HEK293 (cell line): ENCODE measurements at regions not wholly inside any gene's neighbourhood (a gene's known extent, or its start where the extent isn't known, plus 50 kb on each side); places are given as distances from the start of the nearest gene placed in this dataset.

Experiments
- CTCF ChIA-PET: fragments of 350-600 bp; formaldehyde crosslinking; extraction: SDS; loops from one replicate; lab custom pipeline; 2021; ENCODE audit warnings: antibody characterized with exemption; lab: Yijun Ruan, JAX
- POLR2A ChIA-PET: fragments of 300-600 bp; formaldehyde crosslinking; extraction: SDS; loops from one replicate; lab custom pipeline; 2020; ENCODE audit warnings: antibody characterized with exemption, inconsistent platforms; lab: Yijun Ruan, JAX
- H3K27ac ChIP-seq: fragments of 200-500 bp; sonication (Bioruptor generic); 2 replicates; pipeline ENCODE4 v1.5.1; 2014; ENCODE audit warnings: low read depth, low read length, control low read depth, inconsistent platforms; ENCODE audit errors: extremely low read depth
- H3K36me3 ChIP-seq, 2 experiments: fragments of 200-500 bp in 1 of 2; sonication (Bioruptor generic) in 1 of 2; 1 replicate in 1 of 2; 2 replicates in 1 of 2; pipeline ENCODE4 v1.5.1; 2014 to 2017; ENCODE audit warnings: inconsistent platforms in 2 of 2, low read length in 2 of 2; ENCODE audit not compliant: control insufficient read depth in 2 of 2, insufficient read depth in 1 of 2
- H3K4me1 ChIP-seq: fragments of 200-500 bp; sonication (Bioruptor generic); 2 replicates; pipeline ENCODE4 v1.5.1; 2014; ENCODE audit warnings: mild to moderate bottlenecking, low read length, inconsistent platforms; ENCODE audit not compliant: control insufficient read depth, insufficient read depth
- H3K4me3 ChIP-seq: 2 replicates; pipeline ENCODE4 v1.5.1; 2011; ENCODE audit warnings: low read depth, mild to moderate bottlenecking, control low read depth, low read length, moderate library complexity
- H3K9me3 ChIP-seq: fragments of 200-500 bp; sonication (Bioruptor generic); 2 replicates; pipeline ENCODE4 v1.5.1; 2014; ENCODE audit warnings: low read depth, low read length, inconsistent platforms; ENCODE audit not compliant: control insufficient read depth, insufficient read depth
- GLIS1 ChIP-seq: fragments of 450-650 bp; formaldehyde crosslinking; IDR thresholded peaks from 2 replicates; pipeline ENCODE4 v1.5.1; 2016; ENCODE audit warnings: missing biosample characterization, missing genetic modification characterization
- KLF10 ChIP-seq: fragments of 450-650 bp; IDR thresholded peaks from 2 replicates; pipeline ENCODE4 v1.5.1; 2018; ENCODE audit warnings: missing biosample characterization, mild to moderate bottlenecking, missing genetic modification characterization
- KLF16 ChIP-seq: fragments of 450-650 bp; formaldehyde crosslinking; IDR thresholded peaks from 2 replicates; pipeline ENCODE4 v1.5.1; 2017; ENCODE audit warnings: missing biosample characterization, missing genetic modification characterization
- MYNN ChIP-seq: fragments of 450-650 bp; formaldehyde crosslinking; IDR thresholded peaks from 2 replicates; pipeline ENCODE4 v1.5.1; 2016; ENCODE audit warnings: missing biosample characterization, missing genetic modification characterization, borderline replicate concordance
- OVOL3 ChIP-seq: fragments of 450-650 bp; formaldehyde crosslinking; IDR thresholded peaks from 2 replicates; pipeline ENCODE4 v1.5.1; 2016; ENCODE audit warnings: missing biosample characterization, missing genetic modification characterization
- ZBTB1 ChIP-seq: fragments of 450-650 bp; formaldehyde crosslinking; IDR thresholded peaks from 2 replicates; pipeline ENCODE4 v1.5.1; 2016; ENCODE audit warnings: missing biosample characterization, missing genetic modification characterization
- ZNF114 ChIP-seq: fragments of 450-650 bp; formaldehyde crosslinking; IDR thresholded peaks from 2 replicates; pipeline ENCODE4 v1.5.0; 2017; ENCODE audit warnings: missing biosample characterization, missing genetic modification characterization
- ZNF133 ChIP-seq: fragments of 450-650 bp; formaldehyde crosslinking; IDR thresholded peaks from 2 replicates; pipeline ENCODE4 v1.5.1; 2016; ENCODE audit warnings: missing biosample characterization, missing genetic modification characterization
- ZNF202 ChIP-seq: fragments of 450-650 bp; formaldehyde crosslinking; IDR thresholded peaks from 2 replicates; pipeline ENCODE4 v1.5.1; 2016; ENCODE audit warnings: missing biosample characterization, missing genetic modification characterization, borderline replicate concordance
- ZNF239 ChIP-seq: fragments of 450-650 bp; formaldehyde crosslinking; IDR thresholded peaks from 2 replicates; pipeline ENCODE4 v1.5.1; 2016; ENCODE audit warnings: missing biosample characterization, missing genetic modification characterization
- ZNF24 ChIP-seq: fragments of 450-650 bp; formaldehyde crosslinking; IDR thresholded peaks from 2 replicates; pipeline ENCODE4 v1.5.1; 2016; ENCODE audit warnings: missing biosample characterization, missing genetic modification characterization
- ZNF266 ChIP-seq: fragments of 450-650 bp; formaldehyde crosslinking; IDR thresholded peaks from 2 replicates; pipeline ENCODE4 v1.5.1; 2016; ENCODE audit warnings: missing biosample characterization, missing genetic modification characterization, low read depth
- ZNF335 ChIP-seq: fragments of 450-650 bp; formaldehyde crosslinking; conservative IDR thresholded peaks from 2 replicates; pipeline ENCODE4 v1.5.1; 2016; ENCODE audit warnings: missing biosample characterization, missing genetic modification characterization
- ZNF366 ChIP-seq: fragments of 450-650 bp; formaldehyde crosslinking; conservative IDR thresholded peaks from 2 replicates; pipeline ENCODE4 v1.5.1; 2016; ENCODE audit warnings: missing biosample characterization, missing genetic modification characterization
- ZNF423 ChIP-seq: fragments of 450-650 bp; formaldehyde crosslinking; IDR thresholded peaks from 2 replicates; pipeline ENCODE4 v1.5.1; 2016; ENCODE audit warnings: missing biosample characterization, missing genetic modification characterization
- ZNF585B ChIP-seq: fragments of 450-650 bp; formaldehyde crosslinking; IDR thresholded peaks from 2 replicates; pipeline ENCODE4 v1.5.1; 2016; ENCODE audit warnings: missing biosample characterization, missing genetic modification characterization
- ZNF701 ChIP-seq: fragments of 450-650 bp; formaldehyde crosslinking; IDR thresholded peaks from 2 replicates; pipeline ENCODE4 v1.5.1; 2016; ENCODE audit warnings: missing biosample characterization, missing genetic modification characterization
- ZNF768 ChIP-seq: fragments of 450-650 bp; formaldehyde crosslinking; IDR thresholded peaks from 2 replicates; pipeline ENCODE4 v1.5.1; 2018; ENCODE audit warnings: missing biosample characterization, mild to moderate bottlenecking, missing genetic modification characterization
- ZSCAN23 ChIP-seq: fragments of 450-650 bp; formaldehyde crosslinking; IDR thresholded peaks from 2 replicates; pipeline ENCODE4 v1.5.1; 2016; ENCODE audit warnings: missing biosample characterization, missing genetic modification characterization
- TF ChIP-seq, protein P1 (sequence below): fragments of 450-650 bp; formaldehyde crosslinking; IDR thresholded peaks from 2 replicates; pipeline ENCODE4; 2016; ENCODE audit warnings: missing biosample characterization, missing genetic modification characterization
- TF ChIP-seq, protein P2 (sequence below): fragments of 450-650 bp; formaldehyde crosslinking; conservative IDR thresholded peaks from 2 replicates; pipeline ENCODE4 v1.5.1; 2016; ENCODE audit warnings: low read depth, missing biosample characterization, missing genetic modification characterization
- TF ChIP-seq, protein P3 (sequence below): fragments of 450-650 bp; formaldehyde crosslinking; optimal IDR thresholded peaks from 2 replicates; pipeline ENCODE3; 2016; ENCODE audit warnings: missing biosample characterization, mild to moderate bottlenecking, missing genetic modification characterization

DNA sequence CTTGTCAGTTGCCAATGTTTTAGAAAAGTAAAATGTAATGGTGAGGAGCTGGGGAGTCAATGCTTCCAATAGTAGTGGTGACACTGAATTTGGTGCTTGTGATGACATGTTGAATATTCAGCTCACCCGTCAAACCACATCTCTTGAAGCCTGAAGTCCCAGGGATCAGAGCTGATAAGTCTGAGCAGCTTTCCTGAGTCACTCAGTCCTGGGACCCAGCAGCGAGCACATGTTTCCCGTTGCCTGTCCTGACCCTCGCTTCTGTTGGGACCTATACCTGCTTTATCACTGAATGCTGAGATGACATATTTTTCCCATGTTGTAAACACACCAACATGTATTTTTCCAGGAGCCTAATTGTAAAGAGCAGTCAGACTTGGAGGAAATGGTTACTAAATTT is 693.6 kb downstream of the QKI start:
- ChIA-PET POLR2A (no interaction called here), CTCF (interaction anchor here (0.9 to 2.9 kb wide), 3 partner anchors 30 to 680 kb away, joined by 5 to 19 read pairs (median 5); no protein-coding TSS in a partner anchor)
- Histone ChIP-seq H3K9me3 (no peaks in the 10 kb centered on the region), H3K27ac (no peak overlapping the region), H3K4me1 (no peaks in the 10 kb centered on the region), H3K4me3 (no peak overlapping the region), H3K36me3 (no peaks in the 10 kb centered on the region)
- TF ChIP-seq ZNF202 (tag by site-specific recombination) (no peak), ZNF701 (no peak), ZNF585B (tag by site-specific recombination) (no peak), ZNF266 (tag by site-specific recombination) (no peak), ZNF133 (tag by site-specific recombination) (no peak), KLF10 (tag by site-specific recombination) (no peak), ZBTB1 (no peak), ZSCAN23 (tag by site-specific recombination) (no peak), ZNF239 (no peak), MYNN (no peak), OVOL3 (tag by site-specific recombination) (no peak), ZNF114 (no peak), ZNF24 (tag by site-specific recombination) (no peak), KLF16 (no peak), ZNF423 (tag by site-specific recombination) (no peak), ZNF366 (no peak)
- TF ChIP-seq, protein P1, sequence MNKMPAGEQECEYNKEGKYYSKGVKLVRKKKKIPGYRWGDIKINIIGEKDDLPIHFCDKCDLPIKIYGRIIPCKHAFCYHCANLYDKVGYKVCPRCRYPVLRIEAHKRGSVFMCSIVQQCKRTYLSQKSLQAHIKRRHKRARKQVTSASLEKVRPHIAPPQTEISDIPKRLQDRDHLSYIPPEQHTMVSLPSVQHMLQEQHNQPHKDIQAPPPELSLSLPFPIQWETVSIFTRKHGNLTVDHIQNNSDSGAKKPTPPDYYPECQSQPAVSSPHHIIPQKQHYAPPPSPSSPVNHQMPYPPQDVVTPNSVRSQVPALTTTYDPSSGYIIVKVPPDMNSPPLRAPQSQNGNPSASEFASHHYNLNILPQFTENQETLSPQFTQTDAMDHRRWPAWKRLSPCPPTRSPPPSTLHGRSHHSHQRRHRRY (tag by site-specific recombination), result no peak

DNA sequence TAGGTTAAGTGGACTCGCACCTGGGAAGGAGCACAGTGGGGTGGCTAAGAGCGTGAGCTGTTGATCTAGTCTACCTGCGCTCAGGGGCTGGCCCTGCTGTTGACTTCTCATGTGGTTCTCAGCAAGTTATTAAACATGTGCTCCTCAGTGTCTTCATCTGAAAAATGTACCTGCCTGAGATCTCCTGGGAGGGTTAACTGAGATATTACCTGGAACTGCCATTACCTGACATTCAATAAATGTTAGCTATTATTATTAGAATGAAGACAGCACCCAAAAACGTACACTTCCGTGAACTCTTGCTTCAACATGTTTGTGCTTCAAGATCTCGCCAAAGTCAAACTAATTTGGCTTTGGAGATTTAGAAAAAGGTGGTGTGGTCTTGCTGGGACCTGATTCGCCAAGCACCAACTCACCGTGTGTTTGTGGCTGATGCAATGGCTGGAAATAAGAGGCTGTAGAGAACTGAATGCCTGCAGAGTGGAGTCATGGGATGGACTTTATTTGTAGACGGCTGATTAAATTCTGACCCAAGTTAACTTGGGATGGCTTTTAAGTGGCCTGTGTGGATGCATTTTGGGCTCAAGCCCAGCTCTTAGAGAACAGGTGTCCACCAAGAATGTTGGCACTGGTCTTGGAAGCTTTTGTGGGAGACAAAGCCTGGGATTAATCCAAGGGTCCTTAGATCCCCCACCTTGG is 692.9 kb downstream of the QKI start:
- CTCF ChIA-PET, result interaction anchor here (0.5 to 2.9 kb wide), 7 partner anchors 9 to 1155 kb away, joined by 3 to 19 read pairs (median 3); no protein-coding TSS in a partner anchor
- Histone ChIP-seq H3K4me1 (no peaks in the 10 kb centered on the region), H3K36me3 (no peaks in the 10 kb centered on the region), H3K4me3 (no peak overlapping the region), H3K9me3 (no peaks in the 10 kb centered on the region), H3K27ac (no peak overlapping the region)
- POLR2A ChIA-PET, result no interaction called here
- TF ChIP-seq ZNF768 (no peak), ZNF335 (tag by site-specific recombination) (0 out of 2 replicates have a peak, but pooled peaks have one; percentile 17), GLIS1 (tag by site-specific recombination) (no peak)
- TF ChIP-seq, protein P2, sequence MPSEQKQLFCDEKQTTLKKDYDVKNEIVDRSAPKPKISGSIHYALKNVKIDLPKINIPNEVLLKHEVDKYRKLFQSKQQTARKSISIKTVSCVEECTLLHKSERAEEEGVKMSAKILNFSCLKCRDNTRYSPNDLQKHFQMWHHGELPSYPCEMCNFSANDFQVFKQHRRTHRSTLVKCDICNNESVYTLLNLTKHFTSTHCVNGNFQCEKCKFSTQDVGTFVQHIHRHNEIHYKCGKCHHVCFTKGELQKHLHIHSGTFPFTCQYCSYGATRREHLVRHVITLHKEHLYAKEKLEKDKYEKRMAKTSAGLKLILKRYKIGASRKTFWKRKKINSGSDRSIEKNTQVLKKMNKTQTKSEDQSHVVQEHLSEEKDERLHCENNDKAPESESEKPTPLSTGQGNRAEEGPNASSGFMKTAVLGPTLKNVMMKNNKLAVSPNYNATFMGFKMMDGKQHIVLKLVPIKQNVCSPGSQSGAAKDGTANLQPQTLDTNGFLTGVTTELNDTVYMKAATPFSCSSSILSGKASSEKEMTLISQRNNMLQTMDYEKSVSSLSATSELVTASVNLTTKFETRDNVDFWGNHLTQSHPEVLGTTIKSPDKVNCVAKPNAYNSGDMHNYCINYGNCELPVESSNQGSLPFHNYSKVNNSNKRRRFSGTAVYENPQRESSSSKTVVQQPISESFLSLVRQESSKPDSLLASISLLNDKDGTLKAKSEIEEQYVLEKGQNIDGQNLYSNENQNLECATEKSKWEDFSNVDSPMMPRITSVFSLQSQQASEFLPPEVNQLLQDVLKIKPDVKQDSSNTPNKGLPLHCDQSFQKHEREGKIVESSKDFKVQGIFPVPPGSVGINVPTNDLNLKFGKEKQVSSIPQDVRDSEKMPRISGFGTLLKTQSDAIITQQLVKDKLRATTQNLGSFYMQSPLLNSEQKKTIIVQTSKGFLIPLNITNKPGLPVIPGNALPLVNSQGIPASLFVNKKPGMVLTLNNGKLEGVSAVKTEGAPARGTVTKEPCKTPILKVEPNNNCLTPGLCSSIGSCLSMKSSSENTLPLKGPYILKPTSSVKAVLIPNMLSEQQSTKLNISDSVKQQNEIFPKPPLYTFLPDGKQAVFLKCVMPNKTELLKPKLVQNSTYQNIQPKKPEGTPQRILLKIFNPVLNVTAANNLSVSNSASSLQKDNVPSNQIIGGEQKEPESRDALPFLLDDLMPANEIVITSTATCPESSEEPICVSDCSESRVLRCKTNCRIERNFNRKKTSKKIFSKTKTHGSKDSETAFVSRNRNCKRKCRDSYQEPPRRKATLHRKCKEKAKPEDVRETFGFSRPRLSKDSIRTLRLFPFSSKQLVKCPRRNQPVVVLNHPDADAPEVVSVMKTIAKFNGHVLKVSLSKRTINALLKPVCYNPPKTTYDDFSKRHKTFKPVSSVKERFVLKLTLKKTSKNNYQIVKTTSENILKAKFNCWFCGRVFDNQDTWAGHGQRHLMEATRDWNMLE (tag by site-specific recombination), result peak; percentile 33; the same call in 1 of the 2 replicates
- TF ChIP-seq, protein P3, sequence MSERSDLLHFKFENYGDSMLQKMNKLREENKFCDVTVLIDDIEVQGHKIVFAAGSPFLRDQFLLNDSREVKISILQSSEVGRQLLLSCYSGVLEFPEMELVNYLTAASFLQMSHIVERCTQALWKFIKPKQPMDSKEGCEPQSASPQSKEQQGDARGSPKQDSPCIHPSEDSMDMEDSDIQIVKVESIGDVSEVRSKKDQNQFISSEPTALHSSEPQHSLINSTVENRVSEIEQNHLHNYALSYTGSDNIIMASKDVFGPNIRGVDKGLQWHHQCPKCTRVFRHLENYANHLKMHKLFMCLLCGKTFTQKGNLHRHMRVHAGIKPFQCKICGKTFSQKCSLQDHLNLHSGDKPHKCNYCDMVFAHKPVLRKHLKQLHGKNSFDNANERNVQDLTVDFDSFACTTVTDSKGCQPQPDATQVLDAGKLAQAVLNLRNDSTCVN (tag by site-specific recombination), result no peak
